Left ventricle myocardium inferior (tissue), 1 donor: ENCODE measurements at regions not wholly inside any gene's neighbourhood (a gene's known extent, or its start where the extent isn't known, plus 50 kb on each side); places are given as distances from the start of the nearest gene placed in this dataset.

Experiments used
- DNase-seq: peaks from one replicate; pipeline ENCODE4 v3.0.0-alpha.2; 2020
- H3K27ac ChIP-seq: fragments of 200-600 bp; replicated peaks from 2 replicates; pipeline ENCODE4 v1.8.0; 2021
- H3K27me3 ChIP-seq: fragments of 200-600 bp; 2 replicates; pipeline ENCODE4 v1.8.0; 2021; ENCODE audit warnings: low read depth
- H3K36me3 ChIP-seq: fragments of 200-600 bp; 2 replicates; pipeline ENCODE4 v1.8.0; 2021
- H3K4me1 ChIP-seq: fragments of 200-600 bp; 2 replicates; pipeline ENCODE4 v1.8.0; 2021
- H3K4me3 ChIP-seq: fragments of 200-600 bp; 2 replicates; pipeline ENCODE4 v1.8.0; 2021; ENCODE audit warnings: mild to moderate bottlenecking, moderate library complexity
- H3K9me3 ChIP-seq: fragments of 200-600 bp; replicated peaks from 2 replicates; pipeline ENCODE4 v1.8.0; 2021
- CTCF ChIP-seq: fragments of 200-600 bp; IDR thresholded peaks from 2 replicates; pipeline ENCODE4 v1.8.0; 2021; ENCODE audit warnings: antibody characterized with exemption, mild to moderate bottlenecking, borderline replicate concordance
- intact Hi-C: fragments of 100-400 bp; cut with micrococcal nuclease; formaldehyde crosslinking; loops from one replicate; pipeline ENCODE4 v1.11.0; 2022
- donor health status: DM: no; HTN: yes; CAD: no; lungs with severe emphysema.

- intact Hi-C loops: no loop called here
Measured at GRCh38 chr4:135545616-135546317, 1344.2 kb upstream of the PABPC4L start.

GRCh38 chr4:135538698-135539097 is 1337.1 kb upstream of the PABPC4L start:
- intact Hi-C loops: no loop called here
- Histone ChIP-seq H3K4me1 (no peaks in the 10 kb centered on the region), H3K27me3 (no peaks in the 10 kb centered on the region), H3K4me3 (no peak overlapping the region), H3K36me3 (no peaks in the 10 kb centered on the region), H3K27ac (no peak overlapping the region), H3K9me3 (peaks cover 12% of the 10 kb centered on the region)
- DNase-seq: no peak
- TF ChIP-seq CTCF: no peak

More at GRCh38 chr4:135545616-135546317, 1344.2 kb upstream of the PABPC4L start:
- Histone ChIP-seq H3K27me3 (no peaks in the 10 kb centered on the region), H3K4me3 (no peak overlapping the region), H3K36me3 (no peaks in the 10 kb centered on the region), H3K9me3 (no peaks in the 10 kb centered on the region), H3K4me1 (no peaks in the 10 kb centered on the region), H3K27ac (no peak overlapping the region)
- no peak for TF ChIP-seq CTCF
- DNase-seq: no peak

GRCh38 chr4:135533053-135533452 is 1331.5 kb upstream of the PABPC4L start:
- H3K9me3 ChIP-seq: peaks cover 4% of the 10 kb centered on the region
- no peaks in the 10 kb centered on the region for H3K4me1 ChIP-seq
- no peaks in the 10 kb centered on the region for H3K36me3 ChIP-seq
- TF ChIP-seq CTCF: no peak
- H3K27ac ChIP-seq: no peak overlapping the region
- H3K27me3 ChIP-seq: no peaks in the 10 kb centered on the region
- intact Hi-C loops: no loop called here
- DNase-seq: no peak
- H3K4me3 ChIP-seq: no peak overlapping the region

- Histone ChIP-seq H3K4me1 (no peaks in the 10 kb centered on the region), H3K9me3 (peaks cover 4% of the 10 kb centered on the region), H3K36me3 (no peaks in the 10 kb centered on the region), H3K27ac (no peak overlapping the region), H3K27me3 (no peaks in the 10 kb centered on the region), H3K4me3 (no peak overlapping the region)
- intact Hi-C loops: no loop called here
- TF ChIP-seq CTCF: no peak
- DNase-seq: no peak
Measured at GRCh38 chr4:135532132-135532531, 1330.5 kb upstream of the PABPC4L start.

- Histone ChIP-seq H3K4me1 (no peaks in the 10 kb centered on the region), H3K36me3 (no peaks in the 10 kb centered on the region), H3K9me3 (no peaks in the 10 kb centered on the region), H3K27ac (no peak overlapping the region), H3K27me3 (no peaks in the 10 kb centered on the region), H3K4me3 (no peak overlapping the region)
- no peak for DNase-seq
- intact Hi-C loops: no loop called here
- TF ChIP-seq CTCF: no peak
Measured at GRCh38 chr4:135515295-135515694, 1313.7 kb upstream of the PABPC4L start.
